Body of pancreas (tissue), 4 donors: ENCODE measurements at regions not wholly inside any gene's neighbourhood (a gene's known extent, or its start where the extent isn't known, plus 50 kb on each side); places are given as distances from the start of the nearest gene placed in this dataset.

Experiments used
- POLR2A ChIP-seq, 3 donors: fragments of 450-650 bp; IDR thresholded peaks; one replicate each; pipeline ENCODE4 v1.6.1; 2016; ENCODE audit warnings: antibody characterized with exemption in 3 of 3, mild to moderate bottlenecking in 2 of 3
- TF ChIP-seq, protein P1 (sequence below), 7 experiments: fragments of 450-650 bp in 4 of 7; fragments of 200-600 bp in 3 of 7; sonication (generic) in 3 of 7; IDR thresholded peaks; one replicate each; pipeline ENCODE4 v1.5.1; 2016 to 2019; ENCODE audit warnings: antibody characterized with exemption in 7 of 7

DNA sequence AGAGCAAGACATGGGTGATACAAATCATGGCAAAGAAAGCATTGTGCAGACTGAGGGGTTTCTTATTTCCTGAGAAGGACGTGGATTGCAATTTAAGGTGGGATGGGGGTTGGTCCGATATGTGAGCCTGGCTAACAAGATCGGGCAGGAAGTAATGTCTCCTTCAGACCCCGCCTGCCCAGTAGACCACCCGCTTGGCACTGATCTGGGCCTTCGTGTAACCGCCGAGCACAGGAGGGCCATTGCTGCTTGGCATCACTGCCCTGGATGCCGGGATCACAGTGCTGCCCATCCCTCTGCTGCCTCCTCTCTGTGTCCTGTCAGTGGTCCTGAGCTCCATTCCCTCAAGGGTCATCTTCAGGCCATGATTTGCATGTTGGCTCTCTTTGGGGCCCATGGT is 214.6 kb upstream of the ZNF32 start:
- TF ChIP-seq POLR2A (IDR thresholded peaks at IDR 0.05), result no peak
- TF ChIP-seq, protein P1, sequence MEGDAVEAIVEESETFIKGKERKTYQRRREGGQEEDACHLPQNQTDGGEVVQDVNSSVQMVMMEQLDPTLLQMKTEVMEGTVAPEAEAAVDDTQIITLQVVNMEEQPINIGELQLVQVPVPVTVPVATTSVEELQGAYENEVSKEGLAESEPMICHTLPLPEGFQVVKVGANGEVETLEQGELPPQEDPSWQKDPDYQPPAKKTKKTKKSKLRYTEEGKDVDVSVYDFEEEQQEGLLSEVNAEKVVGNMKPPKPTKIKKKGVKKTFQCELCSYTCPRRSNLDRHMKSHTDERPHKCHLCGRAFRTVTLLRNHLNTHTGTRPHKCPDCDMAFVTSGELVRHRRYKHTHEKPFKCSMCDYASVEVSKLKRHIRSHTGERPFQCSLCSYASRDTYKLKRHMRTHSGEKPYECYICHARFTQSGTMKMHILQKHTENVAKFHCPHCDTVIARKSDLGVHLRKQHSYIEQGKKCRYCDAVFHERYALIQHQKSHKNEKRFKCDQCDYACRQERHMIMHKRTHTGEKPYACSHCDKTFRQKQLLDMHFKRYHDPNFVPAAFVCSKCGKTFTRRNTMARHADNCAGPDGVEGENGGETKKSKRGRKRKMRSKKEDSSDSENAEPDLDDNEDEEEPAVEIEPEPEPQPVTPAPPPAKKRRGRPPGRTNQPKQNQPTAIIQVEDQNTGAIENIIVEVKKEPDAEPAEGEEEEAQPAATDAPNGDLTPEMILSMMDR (IDR thresholded peaks at IDR 0.05), result no peak
